IPS-15b (cell line): ENCODE measurements at regions not wholly inside any gene's neighbourhood (a gene's known extent, or its start where the extent isn't known, plus 50 kb on each side); places are given as distances from the start of the nearest gene placed in this dataset.
"Not testable (repeated sequence)": the region's sequence is repeated elsewhere in the genome, so short reads cannot be mapped to it uniquely, and the experiment has no call there.

Experiments used
- H3K27me3 ChIP-seq: one replicate; pipeline ENCODE4 v1.6.1; 2013; ENCODE audit warnings: low read length; ENCODE audit not compliant: control insufficient read depth, insufficient read depth
- H3K36me3 ChIP-seq: one replicate; pipeline ENCODE4 v1.6.1; 2013; ENCODE audit warnings: low read length; ENCODE audit not compliant: control insufficient read depth, insufficient read depth
- H3K4me1 ChIP-seq: one replicate; pipeline ENCODE4 v1.6.1; 2013; ENCODE audit warnings: mild to moderate bottlenecking, low read length; ENCODE audit not compliant: control insufficient read depth, insufficient read depth
- H3K4me3 ChIP-seq: one replicate; pipeline ENCODE4 v1.5.1; 2013; ENCODE audit warnings: low read depth, low read length
- H3K9ac ChIP-seq: one replicate; pipeline ENCODE4 v1.6.1; 2013; ENCODE audit warnings: low read depth, mild to moderate bottlenecking, low read length
- H3K9me3 ChIP-seq: one replicate; pipeline ENCODE4 v1.6.1; 2013; ENCODE audit warnings: mild to moderate bottlenecking, low read length; ENCODE audit not compliant: control insufficient read depth, insufficient read depth

DNA sequence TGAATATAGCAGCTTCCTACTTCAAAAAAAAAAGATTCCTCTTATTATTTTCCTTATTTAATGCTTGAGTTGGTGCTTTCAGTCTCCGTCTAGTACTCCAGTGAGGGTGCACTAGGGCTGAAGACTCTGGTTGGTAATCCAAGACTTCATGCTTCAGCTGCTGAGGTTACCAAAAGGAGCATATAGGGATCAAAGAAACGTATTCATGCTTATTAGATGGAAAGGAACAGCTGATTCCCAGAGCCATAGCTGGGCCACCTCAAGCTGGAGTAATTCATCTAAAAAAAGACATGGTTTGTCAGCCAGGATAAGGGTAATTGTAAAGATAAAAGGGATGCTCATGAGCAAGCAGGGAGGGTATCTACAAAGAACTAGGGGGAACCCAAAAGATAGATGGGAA lies 131.7 kb upstream of the FAM47B start:
- Histone ChIP-seq H3K9me3 (no peaks in the 10 kb centered on the region), H3K27me3 (no peaks in the 10 kb centered on the region), H3K9ac (no peak overlapping the region), H3K4me3 (no peak overlapping the region), H3K36me3 (no peaks in the 10 kb centered on the region), H3K4me1 (no peaks in the 10 kb centered on the region)

DNA sequence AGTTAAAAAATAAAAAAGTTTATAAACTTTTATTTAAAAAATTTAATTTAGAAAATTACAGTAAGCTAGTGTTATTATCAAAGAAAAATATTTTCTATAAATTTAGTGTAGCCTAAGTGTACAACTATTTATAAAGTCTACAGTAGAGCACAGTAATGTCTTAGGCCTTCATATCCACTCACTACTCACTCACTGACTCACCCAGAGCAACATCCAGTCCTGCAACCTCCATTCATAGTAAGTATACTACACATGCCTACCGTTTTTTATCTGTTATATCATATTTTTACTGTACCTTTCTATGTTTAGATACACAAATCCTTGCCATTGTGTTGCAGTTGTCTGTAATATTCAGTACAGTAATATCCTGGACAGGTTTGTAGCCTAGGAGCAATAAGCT lies 129.0 kb upstream of the FAM47B start:
- Histone ChIP-seq H3K9ac (no peak overlapping the region), H3K9me3 (no peaks in the 10 kb centered on the region), H3K4me1 (no peaks in the 10 kb centered on the region), H3K36me3 (no peaks in the 10 kb centered on the region), H3K4me3 (no peak overlapping the region), H3K27me3 (no peaks in the 10 kb centered on the region)

DNA sequence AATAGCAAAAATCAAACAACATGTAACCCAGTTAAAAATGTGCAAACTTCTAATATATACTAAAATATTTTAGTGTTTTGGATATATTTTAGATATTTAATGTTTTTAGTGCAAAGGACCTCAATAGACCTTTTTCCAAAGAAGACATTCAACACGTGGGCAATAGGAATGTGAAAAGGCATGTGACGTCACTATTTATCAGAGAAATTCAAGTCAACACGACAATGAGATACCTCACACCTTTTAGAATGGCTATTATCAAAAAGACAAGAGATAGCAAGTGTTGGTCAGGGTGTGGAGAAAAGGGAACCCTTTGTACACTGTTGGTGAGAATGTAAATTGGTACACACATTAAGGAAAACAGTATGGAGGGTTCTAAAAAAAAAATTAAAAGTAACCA lies 115.6 kb upstream of the FAM47B start:
- H3K4me3 ChIP-seq: no peak overlapping the region
- H3K9ac ChIP-seq: no peak overlapping the region
- no peaks in the 10 kb centered on the region for H3K36me3 ChIP-seq
- no peaks in the 10 kb centered on the region for H3K27me3 ChIP-seq
- H3K9me3 ChIP-seq: no peaks in the 10 kb centered on the region
- no peaks in the 10 kb centered on the region for H3K4me1 ChIP-seq

DNA sequence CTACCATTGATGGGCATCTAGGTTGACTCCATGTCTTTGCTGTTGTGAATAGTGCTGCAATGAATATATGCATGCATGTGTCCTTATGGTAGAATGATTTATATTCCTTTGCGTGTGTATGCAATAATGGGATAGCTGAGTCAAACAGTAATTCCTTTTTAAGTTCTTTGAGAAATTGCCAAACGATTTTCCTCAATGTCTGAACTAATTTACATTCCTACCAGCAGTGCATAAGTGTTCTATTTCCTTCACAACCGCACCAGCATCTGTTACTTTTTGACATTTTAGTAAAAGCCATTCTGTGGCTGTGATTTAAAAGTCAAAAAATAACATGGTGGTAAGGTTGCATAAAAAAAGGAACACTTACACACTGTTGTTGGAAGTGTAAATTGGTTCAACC lies 103.1 kb upstream of the FAM47B start:
- no peak overlapping the region for H3K9ac ChIP-seq
- H3K4me1 ChIP-seq: no peaks in the 10 kb centered on the region
- H3K27me3 ChIP-seq: no peaks in the 10 kb centered on the region

DNA sequence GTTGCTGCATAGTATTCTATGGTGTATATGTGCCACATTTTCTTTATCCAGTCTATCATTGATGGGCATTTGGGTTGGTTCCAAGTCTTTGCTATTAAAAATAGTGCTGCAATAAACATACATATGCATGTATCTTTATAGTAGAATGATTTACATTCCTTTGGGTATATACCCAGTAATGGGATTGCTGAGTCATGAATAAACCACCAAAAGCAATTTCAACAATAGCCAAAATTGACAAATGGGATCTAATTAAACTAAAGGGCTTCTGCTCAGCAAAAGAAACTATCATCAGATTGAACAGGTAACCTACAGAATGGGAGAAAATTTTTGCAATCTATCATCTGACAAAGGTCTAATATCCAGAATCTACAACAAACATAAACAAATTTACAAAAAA lies 101.4 kb upstream of the FAM47B start:
- H3K9ac ChIP-seq, H3K9me3 ChIP-seq, H3K27me3 ChIP-seq, H3K4me1 ChIP-seq, H3K4me3 ChIP-seq, H3K36me3 ChIP-seq: not testable (repeated sequence)

More for the DNA sequence above, 103.1 kb upstream of the FAM47B start:
- H3K9me3 ChIP-seq: no peaks in the 10 kb centered on the region
- no peaks in the 10 kb centered on the region for H3K36me3 ChIP-seq
- H3K4me3 ChIP-seq: no peak overlapping the region

DNA sequence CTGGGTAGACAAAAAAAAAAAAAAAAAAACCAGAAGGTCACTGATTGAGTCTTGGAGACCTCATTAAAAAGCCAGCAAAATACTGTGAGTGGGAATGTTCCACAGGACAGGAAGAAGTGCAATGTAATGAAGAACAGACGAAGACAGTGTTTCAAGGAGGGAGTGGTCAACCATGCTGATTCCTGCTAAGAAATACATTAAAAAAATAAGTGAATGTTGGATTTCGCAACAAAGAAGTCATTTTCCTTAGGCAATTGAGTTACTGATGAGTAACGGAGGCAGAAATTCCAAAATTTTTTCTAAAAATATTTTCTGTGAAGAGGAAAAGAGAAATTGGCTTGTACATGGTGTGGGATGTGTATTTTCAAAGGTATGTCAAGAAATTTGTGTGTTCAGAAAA lies 94.3 kb upstream of the FAM47B start:
- Histone ChIP-seq H3K4me3 (no peak overlapping the region), H3K9me3 (no peaks in the 10 kb centered on the region), H3K36me3 (no peaks in the 10 kb centered on the region), H3K4me1 (no peaks in the 10 kb centered on the region), H3K27me3 (no peaks in the 10 kb centered on the region), H3K9ac (no peak overlapping the region)

DNA sequence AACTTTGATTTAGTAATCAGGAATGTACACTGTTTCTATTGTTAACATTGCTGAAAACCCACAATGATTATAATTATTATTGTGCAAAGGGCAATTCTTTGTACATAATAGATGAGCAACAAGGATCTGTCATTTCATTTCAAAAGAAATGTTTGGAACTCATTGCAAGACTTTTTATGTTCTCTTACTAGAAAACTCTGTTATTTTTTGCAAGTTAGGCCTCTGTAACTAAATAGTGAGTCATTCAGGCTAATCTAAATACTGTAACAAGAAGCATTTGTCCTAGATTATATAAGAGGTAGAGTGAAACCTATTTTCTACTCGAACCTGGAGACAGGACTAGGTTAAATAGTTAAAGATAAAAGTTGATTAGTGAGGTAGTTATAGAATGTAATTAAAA lies 93.2 kb upstream of the FAM47B start:
- no peak overlapping the region for H3K9ac ChIP-seq
- no peaks in the 10 kb centered on the region for H3K36me3 ChIP-seq
- no peak overlapping the region for H3K4me3 ChIP-seq
- no peaks in the 10 kb centered on the region for H3K4me1 ChIP-seq
- H3K27me3 ChIP-seq: no peaks in the 10 kb centered on the region
- H3K9me3 ChIP-seq: no peaks in the 10 kb centered on the region

DNA sequence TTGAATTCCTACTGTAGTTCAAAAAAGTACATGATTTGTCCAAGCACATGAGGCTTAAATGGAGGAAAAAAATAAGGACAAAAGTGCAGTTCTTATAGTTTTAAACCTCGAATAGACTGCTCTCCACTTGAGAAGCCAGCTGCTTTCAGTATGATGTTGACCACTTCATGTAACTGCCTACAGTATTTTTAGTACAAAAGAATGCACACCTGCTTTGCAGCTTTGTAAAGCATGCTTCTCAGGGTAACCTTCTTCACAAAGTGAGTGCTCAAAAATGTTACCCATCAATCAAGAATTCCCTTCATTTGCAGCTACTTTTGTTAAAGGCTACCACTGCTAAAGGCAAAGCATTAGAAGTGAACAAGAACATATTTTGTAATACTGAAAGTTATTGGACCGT lies 83.4 kb upstream of the FAM47B start:
- Histone ChIP-seq H3K4me1 (no peaks in the 10 kb centered on the region), H3K4me3 (no peak overlapping the region), H3K9ac (no peak overlapping the region), H3K9me3 (no peaks in the 10 kb centered on the region), H3K36me3 (no peaks in the 10 kb centered on the region), H3K27me3 (no peaks in the 10 kb centered on the region)

DNA sequence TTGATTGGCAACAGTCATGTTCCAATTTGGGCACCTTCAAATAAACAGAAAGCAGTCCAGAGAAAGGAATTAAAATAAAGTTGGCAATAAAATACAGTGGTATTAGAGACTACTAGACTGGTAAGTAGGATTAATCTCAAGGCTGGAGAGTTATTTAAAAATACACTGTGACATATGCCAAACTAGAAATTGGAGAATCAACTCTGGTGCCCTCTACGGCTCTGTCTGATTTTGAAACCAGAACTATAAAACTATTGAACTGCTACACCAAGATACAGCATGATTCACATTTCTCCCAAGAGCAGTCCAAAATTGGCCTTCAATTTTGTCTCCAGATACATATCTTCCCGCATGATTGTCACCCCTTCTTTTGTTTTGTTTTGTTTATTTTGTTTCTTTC lies 78.7 kb upstream of the FAM47B start:
- H3K9ac ChIP-seq: no peak overlapping the region
- no peaks in the 10 kb centered on the region for H3K9me3 ChIP-seq
- H3K4me3 ChIP-seq: no peak overlapping the region
- no peaks in the 10 kb centered on the region for H3K36me3 ChIP-seq
- H3K4me1 ChIP-seq: peaks cover 11% of the 10 kb centered on the region
- peaks cover 4% of the 10 kb centered on the region for H3K27me3 ChIP-seq

DNA sequence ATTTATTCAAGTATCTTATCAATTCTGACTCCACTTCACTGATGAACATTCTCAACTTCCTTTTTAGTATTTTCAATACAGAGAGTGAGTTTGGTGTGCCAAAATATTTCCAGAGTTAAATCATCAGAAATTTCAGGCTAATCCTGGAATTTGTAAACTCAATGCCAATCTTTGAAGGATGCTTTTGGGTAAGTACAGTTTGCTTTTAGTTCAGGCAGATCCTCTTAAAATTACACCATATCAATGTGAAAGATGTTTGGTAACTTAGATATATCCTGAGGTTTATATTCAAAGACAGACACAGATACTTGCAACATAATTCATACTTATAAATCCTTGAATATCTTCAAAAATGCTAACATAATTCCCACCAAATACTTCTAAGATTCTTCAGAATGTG lies 76.0 kb upstream of the FAM47B start:
- H3K9ac ChIP-seq: no peak overlapping the region
- peaks cover 11% of the 10 kb centered on the region for H3K9me3 ChIP-seq
- no peak overlapping the region for H3K4me3 ChIP-seq
- H3K4me1 ChIP-seq: peaks cover 16% of the 10 kb centered on the region
- peaks cover 10% of the 10 kb centered on the region for H3K27me3 ChIP-seq
- H3K36me3 ChIP-seq: no peaks in the 10 kb centered on the region

DNA sequence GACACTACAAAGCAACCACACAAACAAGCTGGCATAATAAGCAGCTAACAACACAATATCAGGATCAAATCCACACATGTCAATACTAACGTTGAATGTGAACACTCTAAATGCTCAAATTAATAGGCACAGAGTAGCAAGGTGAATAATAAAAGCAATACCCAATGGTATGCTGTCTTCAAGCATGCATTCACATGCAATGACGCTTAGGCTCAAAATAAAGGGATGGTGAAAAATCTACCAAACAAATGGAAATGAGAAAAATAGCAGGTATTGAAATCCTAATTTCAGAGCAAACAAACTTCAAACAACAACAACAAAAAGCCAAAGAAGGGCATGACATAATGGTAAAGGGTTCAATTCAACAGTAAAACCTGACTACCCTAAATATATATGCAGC lies 74.0 kb upstream of the FAM47B start:
- Histone ChIP-seq H3K4me1 (peaks cover 16% of the 10 kb centered on the region), H3K36me3 (no peaks in the 10 kb centered on the region), H3K9ac (no peak overlapping the region), H3K4me3 (peak overlapping the region; percentile 24), H3K27me3 (peaks cover 10% of the 10 kb centered on the region), H3K9me3 (peaks cover 16% of the 10 kb centered on the region)

DNA sequence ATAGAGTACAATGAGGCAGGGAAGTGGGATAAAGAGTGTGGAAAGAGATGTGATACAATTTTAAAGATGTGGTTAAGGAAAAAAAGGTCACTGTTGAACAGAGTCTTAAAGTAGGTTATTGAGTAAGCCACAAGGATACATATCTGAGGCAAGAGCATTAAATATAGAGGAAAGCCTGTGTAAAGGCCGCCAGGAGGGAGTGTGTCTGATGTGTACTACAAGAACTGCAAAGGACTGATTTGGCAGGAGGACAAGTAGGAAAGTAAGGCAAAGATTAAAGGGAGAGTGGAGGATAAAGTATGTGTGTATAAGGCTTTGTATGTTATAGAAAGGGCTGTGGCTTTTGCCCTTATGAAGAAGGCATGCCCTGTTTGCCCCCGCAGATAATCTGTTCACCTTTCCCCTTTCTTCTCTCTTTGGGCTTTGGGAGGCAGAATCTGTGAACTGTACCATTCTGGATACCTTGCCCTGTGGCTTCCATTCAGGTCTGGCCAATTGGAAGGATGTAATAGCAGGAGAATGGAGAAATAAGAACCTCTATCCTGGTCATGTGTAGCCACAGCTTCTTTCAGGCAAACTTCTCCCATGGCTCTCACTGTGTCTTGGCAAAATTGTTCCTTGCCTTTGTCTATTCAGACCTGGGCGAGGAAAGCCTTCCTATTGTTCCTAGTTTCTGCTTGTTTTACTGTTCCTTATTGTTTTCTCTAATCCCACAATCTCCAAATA lies 68.9 kb upstream of the FAM47B start:
- no peaks in the 10 kb centered on the region for H3K36me3 ChIP-seq
- no peak overlapping the region for H3K9ac ChIP-seq
- peaks cover 6% of the 10 kb centered on the region for H3K27me3 ChIP-seq
- H3K4me1 ChIP-seq: peaks cover 6% of the 10 kb centered on the region
- H3K9me3 ChIP-seq: peaks cover 16% of the 10 kb centered on the region
- no peak overlapping the region for H3K4me3 ChIP-seq
